ENCODE measurements at regions not wholly inside any gene's neighbourhood (a gene's known extent, or its start where the extent isn't known, plus 50 kb on each side); places are given as distances from the start of the nearest gene placed in this dataset.
"Not testable (repeated sequence)": the region's sequence is repeated elsewhere in the genome, so short reads cannot be mapped to it uniquely, and the experiment has no call there.

DNA sequence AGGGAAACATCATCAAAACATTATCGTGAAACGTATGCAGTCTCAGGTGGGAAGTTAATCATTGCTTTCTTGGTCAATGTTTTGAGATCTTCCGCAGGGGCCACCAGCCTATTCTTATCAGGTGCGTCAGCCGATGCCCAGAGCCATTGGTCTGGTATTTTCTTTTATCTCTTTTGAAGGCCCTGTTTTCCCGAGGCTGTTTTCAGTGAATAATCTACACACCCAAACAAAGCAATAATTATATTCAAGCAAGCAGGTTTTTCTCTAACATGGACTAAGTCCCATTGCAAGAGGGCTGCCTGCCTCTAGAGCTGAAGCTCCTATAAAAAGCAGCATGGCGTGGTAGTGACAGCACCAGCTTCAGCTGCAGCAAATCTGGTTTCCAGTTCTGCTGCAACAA lies 430.0 kb upstream of the ID2 start:
- in situ Hi-C loops (cut with MboI; ENCODE audit: low sequenced_read_pairs in 4 of 4): no loop called here
- intact Hi-C loops (cut with DNase I; ENCODE audit: low total_unique reads): loop anchor here (2.0 kb wide), 1 partner anchor 31 kb away; no protein-coding TSS in a partner anchor

DNA sequence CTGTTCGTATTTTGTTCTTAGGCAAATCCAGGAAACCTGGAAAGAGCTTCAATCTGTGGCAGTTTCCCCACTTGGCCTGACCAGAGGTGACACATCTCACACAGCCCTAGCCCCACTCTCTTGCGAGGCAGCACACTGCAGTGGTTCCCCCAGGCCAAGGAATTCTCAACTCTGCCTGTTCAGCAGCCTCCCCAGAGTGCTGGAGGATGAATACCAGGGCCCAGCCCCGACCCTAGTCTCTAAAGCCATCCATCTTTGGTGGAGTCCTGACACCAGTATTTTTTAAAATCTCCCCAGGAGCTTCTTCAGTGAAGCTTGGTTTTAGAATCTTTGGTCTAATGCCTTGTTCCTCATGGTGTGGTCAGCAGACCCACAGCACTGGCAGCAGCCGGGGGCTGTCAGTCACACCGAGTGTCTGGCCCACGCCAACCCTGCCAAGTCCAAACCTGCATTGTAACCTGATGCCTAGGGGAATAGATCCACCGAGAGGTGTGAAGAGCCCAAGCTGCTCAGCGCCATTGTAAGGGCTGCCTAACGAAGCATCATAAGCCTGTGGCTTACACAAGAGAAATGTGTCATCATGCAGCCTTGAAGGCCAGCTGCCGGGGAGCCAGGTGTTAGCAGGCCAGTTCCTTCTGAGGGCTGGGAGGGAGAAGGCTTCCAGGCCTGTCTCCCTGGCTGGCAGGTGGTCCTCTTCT lies 428.7 kb upstream of the ID2 start:
- in situ Hi-C loops (cut with MboI; ENCODE audit: low sequenced_read_pairs in 4 of 4): no loop called here
- no peak for TF ChIP-seq POLR2A (IDR thresholded peaks at IDR 0.05)
- TF ChIP-seq, protein P1, sequence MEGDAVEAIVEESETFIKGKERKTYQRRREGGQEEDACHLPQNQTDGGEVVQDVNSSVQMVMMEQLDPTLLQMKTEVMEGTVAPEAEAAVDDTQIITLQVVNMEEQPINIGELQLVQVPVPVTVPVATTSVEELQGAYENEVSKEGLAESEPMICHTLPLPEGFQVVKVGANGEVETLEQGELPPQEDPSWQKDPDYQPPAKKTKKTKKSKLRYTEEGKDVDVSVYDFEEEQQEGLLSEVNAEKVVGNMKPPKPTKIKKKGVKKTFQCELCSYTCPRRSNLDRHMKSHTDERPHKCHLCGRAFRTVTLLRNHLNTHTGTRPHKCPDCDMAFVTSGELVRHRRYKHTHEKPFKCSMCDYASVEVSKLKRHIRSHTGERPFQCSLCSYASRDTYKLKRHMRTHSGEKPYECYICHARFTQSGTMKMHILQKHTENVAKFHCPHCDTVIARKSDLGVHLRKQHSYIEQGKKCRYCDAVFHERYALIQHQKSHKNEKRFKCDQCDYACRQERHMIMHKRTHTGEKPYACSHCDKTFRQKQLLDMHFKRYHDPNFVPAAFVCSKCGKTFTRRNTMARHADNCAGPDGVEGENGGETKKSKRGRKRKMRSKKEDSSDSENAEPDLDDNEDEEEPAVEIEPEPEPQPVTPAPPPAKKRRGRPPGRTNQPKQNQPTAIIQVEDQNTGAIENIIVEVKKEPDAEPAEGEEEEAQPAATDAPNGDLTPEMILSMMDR (IDR thresholded peaks at IDR 0.05 in 4 of 5, conservative IDR thresholded peaks at IDR 0.05 in 1 of 5): no peak
- Histone ChIP-seq H3K4me1 (peaks cover 4 to 7% of the 10 kb centered on the region in 2 donors), H3K27ac (peak overlapping the region in 1 of 4 donors; percentile 54), H3K4me3 (no peak overlapping the region), H3K9me3 (no peaks in the 10 kb centered on the region), H3K27me3 (no peaks in the 10 kb centered on the region), H3K36me3 (no peaks in the 10 kb centered on the region)
- intact Hi-C loops (cut with DNase I; ENCODE audit: low total_unique reads): loop anchor here (2.0 kb wide), 1 partner anchor 32 kb away; no protein-coding TSS in a partner anchor
- ATAC-seq (peak; percentile 89), DNase-seq (peak; percentile 48 to 71)

More for the DNA sequence above, 430.0 kb upstream of the ID2 start:
- Histone ChIP-seq H3K9me3 (no peaks in the 10 kb centered on the region), H3K27ac (no peak overlapping the region), H3K27me3 (no peaks in the 10 kb centered on the region), H3K4me3 (no peak overlapping the region), H3K36me3 (no peaks in the 10 kb centered on the region), H3K4me1 (peaks cover 7% of the 10 kb centered on the region in 2 donors)
- DNase-seq (no peak), ATAC-seq (no peak)
- TF ChIP-seq, protein P1 (IDR thresholded peaks at IDR 0.05 in 4 of 5, conservative IDR thresholded peaks at IDR 0.05 in 1 of 5): no peak
- no peak for TF ChIP-seq POLR2A (IDR thresholded peaks at IDR 0.05)

DNA sequence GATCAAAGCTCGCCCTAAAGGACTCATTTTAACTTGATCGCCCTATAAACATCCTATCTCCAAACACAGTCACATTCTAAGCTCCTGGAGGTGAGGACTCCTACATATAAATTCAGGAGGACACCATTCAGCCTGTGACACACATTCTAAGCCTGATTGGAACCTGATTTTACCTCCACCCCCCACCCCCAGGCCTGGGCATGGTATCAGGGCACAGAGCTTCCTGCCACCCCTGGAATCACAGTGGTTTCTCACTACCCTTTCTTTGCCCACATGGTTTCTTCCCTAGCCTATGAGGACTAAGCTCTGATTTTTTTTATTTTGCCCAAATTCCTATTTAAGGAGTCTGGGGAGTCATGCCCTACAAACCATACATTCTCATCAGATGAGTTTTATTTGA lies 428.1 kb upstream of the ID2 start:
- Histone ChIP-seq H3K36me3 (no peaks in the 10 kb centered on the region), H3K27ac (no peak overlapping the region), H3K4me1 (peaks cover 4 to 7% of the 10 kb centered on the region in 2 donors), H3K4me3 (no peak overlapping the region), H3K27me3 (no peaks in the 10 kb centered on the region), H3K9me3 (no peaks in the 10 kb centered on the region)
- in situ Hi-C loops (cut with MboI; ENCODE audit: low sequenced_read_pairs in 4 of 4): no loop called here
- intact Hi-C loops (cut with DNase I; ENCODE audit: low total_unique reads): loop anchor here (2.0 kb wide), 1 partner anchor 33 kb away; no protein-coding TSS in a partner anchor
- ATAC-seq (no peak), DNase-seq (no peak)
- TF ChIP-seq, protein P1 (IDR thresholded peaks at IDR 0.05 in 4 of 5, conservative IDR thresholded peaks at IDR 0.05 in 1 of 5): no peak
- TF ChIP-seq POLR2A (IDR thresholded peaks at IDR 0.05): no peak

DNA sequence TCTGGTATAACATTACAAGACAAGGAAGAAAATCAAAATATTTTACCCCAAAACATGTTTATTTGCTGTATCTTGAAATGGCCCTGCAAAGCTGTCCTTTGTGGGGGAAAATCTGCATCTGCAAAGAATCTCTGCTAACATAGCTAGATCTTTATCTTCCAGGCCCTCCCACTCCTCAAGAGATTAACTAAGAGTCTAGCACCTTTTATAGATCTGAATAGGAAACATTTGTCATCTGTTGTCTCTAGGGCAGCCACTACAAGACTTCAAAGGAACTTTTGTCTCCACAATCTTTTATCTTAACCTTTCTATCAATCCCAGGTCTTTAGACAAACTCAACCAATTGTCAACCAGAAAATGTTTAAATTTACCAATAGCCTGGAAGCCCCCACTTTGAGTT lies 427.6 kb upstream of the ID2 start:
- H3K4me1 ChIP-seq; in situ Hi-C loops (cut with MboI; ENCODE audit: low sequenced_read_pairs in 4 of 4); H3K36me3 ChIP-seq; H3K9me3 ChIP-seq; ATAC-seq; intact Hi-C loops (cut with DNase I; ENCODE audit: low total_unique reads); DNase-seq; H3K27ac ChIP-seq; H3K27me3 ChIP-seq; H3K4me3 ChIP-seq: not testable (repeated sequence)

DNA sequence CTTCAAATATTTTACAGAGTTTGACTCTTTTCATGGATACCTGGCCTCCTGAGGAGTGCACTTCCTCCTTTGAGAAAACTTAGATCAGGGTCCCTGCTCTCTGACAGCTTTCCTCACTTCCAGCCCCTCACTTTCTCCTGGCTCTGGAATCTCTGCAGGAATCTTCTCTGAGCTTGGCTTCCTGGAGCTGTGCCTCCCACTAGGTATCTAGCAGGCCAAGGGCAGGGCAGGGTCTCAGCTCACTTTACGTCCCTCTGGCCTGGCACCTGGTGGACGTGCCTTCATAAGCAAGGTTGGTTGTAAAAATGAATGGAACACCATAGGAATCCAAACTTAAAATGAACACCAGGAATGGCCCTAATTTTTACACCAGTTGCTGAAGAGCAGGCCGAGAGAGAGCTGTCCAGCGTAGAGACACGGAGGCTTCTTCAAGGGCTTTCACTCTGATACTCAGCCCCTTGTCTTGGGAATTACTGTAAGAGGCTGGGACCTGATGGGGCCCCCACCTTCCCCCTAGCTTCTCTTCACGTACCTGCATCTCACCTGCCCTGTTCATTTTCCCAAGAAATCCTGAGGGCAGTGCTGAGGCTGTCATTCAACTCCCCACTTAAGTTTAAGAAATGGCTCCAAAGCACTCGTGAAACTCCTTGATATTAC lies 426.9 kb upstream of the ID2 start:
- H3K27me3 ChIP-seq: no peaks in the 10 kb centered on the region
- DNase-seq (no peak), ATAC-seq (no peak)
- H3K9me3 ChIP-seq: no peaks in the 10 kb centered on the region
- intact Hi-C loops (cut with DNase I; ENCODE audit: low total_unique reads) (no loop called here), in situ Hi-C loops (cut with MboI; ENCODE audit: low sequenced_read_pairs in 4 of 4) (no loop called here)
- no peaks in the 10 kb centered on the region for H3K36me3 ChIP-seq
- no peak for TF ChIP-seq POLR2A (IDR thresholded peaks at IDR 0.05)
- TF ChIP-seq, protein P1 (IDR thresholded peaks at IDR 0.05 in 4 of 5, conservative IDR thresholded peaks at IDR 0.05 in 1 of 5): no peak
- no peak overlapping the region for H3K27ac ChIP-seq
- H3K4me3 ChIP-seq: no peak overlapping the region
- H3K4me1 ChIP-seq: no peaks in the 10 kb centered on the region
